Fibroblast of skin of scalp (primary cell): ENCODE measurements at regions not wholly inside any gene's neighbourhood (a gene's known extent, or its start where the extent isn't known, plus 50 kb on each side); places are given as distances from the start of the nearest gene placed in this dataset.
"Not testable (repeated sequence)": the region's sequence is repeated elsewhere in the genome, so short reads cannot be mapped to it uniquely, and the experiment has no call there.

Experiments used
- DNase-seq: peaks from one replicate; pipeline ENCODE4 v3.0.0-alpha.2; 2013

- no peak for DNase-seq
Observed at GRCh38 chr10:84634636-84635035, 306.2 kb downstream of the CCSER2 start.

GRCh38 chr10:84650628-84651027, 322.2 kb downstream of the CCSER2 start:
- DNase-seq = not testable (repeated sequence)

DNA sequence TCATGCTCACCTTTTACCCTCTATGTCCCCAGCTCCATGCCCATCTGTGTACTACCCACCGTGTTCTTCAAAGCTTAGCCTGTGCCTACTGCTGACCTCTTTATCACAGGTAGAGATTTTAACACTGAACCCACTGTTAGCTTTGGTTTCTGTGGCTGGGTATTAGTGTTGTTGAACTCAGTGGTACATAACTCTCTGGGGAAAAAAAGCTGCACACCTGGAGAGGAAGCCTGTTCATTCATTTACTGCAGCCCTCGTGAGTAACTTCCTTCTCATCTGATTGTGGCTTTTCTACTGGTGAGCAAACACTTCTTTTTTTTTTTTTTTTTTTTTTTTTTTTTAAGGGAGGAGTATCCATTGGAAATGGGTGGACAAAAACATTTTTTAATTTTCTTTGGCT, 326.3 kb downstream of the CCSER2 start:
- DNase-seq = no peak

- no peak for DNase-seq
Observed at GRCh38 chr10:84659027-84659426, 330.6 kb downstream of the CCSER2 start.

DNA sequence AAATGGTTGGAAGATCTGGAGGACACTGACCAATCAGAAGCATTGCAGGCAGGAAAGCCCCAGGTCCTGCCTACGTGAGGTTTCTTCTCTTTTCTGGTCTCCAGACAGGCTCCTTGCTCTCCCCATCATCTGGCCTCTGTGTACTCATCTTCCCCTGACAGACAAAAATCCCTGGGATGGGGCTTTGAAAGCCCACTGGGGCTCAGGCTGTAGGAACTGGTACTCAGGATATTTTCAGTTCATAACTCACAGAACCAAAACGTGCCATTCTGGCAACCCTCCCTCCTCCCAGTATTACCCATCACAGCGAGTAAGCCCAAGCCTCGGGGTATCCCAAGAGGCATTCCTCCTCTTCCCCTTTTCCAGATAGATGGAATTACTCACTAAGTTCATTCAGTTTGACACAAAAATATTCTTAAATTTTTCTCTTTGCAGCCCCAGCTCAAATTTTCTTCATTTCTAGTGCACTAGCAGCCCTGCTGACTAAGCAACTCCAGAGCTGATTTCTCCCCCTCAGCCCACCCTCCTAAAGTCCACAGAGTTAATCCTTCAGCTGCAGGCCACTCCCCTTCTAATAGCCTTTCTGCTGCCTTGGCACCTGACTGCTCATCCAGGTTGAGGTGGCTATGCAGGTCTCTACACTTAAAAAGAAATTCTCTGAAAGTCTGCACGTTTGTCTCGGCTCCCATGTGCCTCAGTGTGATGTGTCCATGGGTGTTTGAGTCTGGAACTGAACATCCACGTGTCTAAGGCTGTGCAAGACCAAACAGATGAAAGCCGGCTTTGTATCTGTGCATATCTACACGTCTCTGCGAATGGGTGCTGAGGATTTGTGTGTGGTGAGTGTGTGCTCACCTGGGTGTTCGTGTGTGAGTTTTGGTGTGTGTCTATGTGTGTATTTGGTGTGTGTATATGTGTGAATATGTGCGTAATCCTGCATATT, 331.4 kb downstream of the CCSER2 start:
- DNase-seq = no peak

GRCh38 chr10:84660450-84661159, 332.2 kb downstream of the CCSER2 start:
- no peak for DNase-seq

DNA sequence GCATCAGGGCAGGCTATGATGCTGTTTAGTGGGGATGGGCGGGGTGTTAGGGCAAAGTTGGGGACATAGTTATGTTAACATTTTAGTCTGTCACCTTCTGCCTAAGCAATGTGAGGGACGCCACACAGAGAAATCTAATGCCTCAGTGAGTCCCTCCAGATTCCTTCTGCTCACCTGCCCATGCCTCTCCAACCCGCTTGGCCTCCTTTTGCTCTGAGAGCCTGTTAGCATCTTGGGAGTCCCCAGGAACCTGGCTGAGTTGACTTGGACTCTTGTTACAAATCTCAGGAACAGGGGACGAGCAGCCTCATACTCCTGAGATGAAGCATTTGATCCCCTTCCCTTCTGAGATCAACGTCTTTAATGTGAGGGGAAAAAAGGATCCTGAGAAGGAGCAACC, 336.8 kb downstream of the CCSER2 start:
- no peak for DNase-seq

GRCh38 chr10:84665883-84666463, 337.6 kb downstream of the CCSER2 start:
- DNase-seq = no peak

DNA sequence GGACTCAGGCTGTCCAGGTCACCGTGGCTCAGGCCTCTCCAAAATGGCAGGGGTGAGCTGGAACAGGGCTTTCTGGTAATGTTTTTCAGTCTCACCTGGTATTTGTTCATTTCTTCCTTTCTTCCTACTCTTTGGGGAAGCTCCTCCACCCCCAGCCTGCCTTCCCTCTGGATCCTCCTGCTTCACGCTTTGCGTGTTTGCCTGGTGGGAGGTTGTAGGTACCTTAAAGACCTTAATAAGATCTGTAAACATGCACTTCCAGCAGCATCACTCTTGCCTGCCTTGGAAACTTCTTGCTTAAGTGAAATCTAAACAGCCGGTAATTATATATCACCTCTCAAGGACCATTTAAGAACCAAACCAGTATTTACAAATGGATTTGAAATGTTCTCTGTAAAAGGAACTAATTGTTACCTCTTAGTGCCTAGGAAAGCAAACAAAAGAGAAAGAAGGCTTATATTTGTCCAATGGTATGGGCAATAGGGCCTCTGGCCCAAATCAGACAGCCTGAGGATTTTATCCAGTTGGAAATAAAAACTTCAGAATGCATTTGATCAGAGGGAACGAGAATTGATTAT, 339.9 kb downstream of the CCSER2 start:
- DNase-seq = no peak

- no peak for DNase-seq
Observed at GRCh38 chr10:84675060-84675459, 346.7 kb downstream of the CCSER2 start.

DNA sequence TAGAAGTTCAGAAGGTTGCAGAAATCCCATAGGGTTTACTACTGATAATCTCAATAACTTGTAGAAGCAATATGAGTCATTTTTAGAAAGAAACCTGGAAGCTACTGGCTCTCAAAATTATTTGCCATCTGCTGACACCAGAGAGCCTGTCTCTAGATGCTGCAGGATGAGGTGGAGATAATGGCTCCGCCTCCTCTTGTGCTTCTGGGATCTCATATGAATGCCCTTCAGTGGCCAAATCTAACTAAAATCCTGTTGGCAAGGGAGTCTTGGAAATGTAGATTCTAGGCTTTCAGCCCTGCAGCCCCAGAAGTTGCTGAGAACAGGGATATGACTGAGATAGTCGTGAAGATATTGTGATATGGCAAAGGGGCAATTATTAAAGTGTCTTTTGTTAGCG, 348.1 kb downstream of the CCSER2 start:
- DNase-seq = no peak

GRCh38 chr10:84681781-84682180, 353.4 kb downstream of the CCSER2 start:
- no peak for DNase-seq

- DNase-seq = no peak
Observed at GRCh38 chr10:84683550-84683949, 355.2 kb downstream of the CCSER2 start.

DNA sequence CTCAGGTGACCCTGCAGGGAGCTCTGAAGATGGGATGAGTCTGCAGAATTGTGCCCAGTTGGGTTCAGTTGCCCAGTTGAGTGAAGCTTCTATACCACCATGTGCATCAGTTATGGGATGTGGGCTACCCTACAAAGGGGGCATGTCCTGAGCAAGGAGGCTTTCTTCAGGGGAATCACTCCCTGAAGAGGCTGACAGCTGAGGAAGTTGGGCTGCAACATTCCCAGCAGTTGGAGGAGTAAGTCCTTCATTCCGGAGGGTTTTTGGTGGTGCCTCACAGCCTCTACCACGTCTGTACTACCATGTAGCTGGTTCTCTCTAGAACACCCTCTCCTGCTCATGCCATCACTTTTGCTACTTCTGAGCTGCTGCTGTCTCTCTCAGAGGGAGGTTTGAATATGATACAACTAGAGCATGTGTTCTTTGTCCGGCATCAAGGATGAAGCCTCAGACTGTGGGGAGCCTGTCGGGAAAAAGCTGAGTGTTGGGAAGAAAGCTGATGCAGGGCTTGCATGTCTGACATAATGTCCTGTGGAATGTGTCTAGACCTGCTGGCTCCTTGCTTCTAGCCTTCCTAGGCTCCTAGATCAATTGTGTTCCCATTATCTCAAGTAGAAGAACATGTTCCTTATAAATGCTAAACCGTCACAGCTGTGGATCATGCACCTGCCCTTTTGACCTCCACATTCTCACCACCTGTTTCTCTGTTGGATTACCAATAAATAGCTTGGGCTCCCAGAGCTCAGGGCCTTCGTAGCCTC, 355.8 kb downstream of the CCSER2 start:
- no peak for DNase-seq

DNA sequence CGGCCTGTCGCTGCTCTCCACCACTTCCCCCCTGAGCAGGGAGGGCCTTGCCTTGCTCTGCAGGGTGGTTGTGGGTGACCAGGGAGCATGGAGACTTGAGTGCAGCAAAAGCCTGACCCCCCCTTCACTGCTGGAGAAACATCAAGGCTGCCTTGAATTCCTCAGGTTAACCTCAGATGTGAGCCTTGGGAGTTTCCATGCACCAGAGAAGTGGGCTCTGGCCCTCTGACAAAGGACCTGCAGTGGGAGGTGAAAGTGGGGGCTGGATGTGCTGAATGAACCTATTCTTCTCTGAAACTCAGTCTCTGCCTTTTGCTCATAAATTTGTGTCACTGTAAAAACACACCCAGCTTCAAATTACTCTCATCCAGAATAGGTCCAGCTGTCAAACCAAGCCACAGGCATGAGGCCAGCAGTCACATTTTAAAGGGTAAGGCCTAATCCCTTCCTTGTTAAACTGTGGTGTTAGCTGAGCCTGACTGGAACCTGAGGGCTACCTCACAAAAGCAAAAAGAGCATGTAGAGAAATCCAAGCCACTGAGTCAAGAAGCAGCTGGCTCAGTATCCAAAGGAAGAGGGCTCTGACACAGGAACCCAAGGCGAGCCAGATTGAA, 356.8 kb downstream of the CCSER2 start:
- DNase-seq = no peak

- no peak for DNase-seq
Observed at GRCh38 chr10:84693006-84693405, 364.6 kb downstream of the CCSER2 start.

DNA sequence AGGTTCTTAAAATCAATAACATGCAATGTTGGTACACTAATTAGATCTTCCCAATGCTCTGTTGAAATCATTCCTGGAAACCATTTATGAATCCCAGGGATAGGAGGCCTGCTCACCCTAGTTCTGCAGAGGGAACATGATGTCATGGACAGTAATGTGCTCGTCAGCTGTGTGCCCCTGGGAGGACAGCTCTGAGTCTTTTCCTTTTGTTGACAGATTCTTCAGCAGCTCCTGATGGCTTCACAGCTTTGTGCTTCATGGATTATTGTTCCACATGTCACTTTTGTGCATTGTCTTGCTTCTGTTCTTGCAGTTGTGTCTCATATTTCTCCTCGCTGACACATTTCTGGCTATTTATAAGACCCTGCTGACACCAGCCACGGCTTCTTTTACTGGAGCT, 367.5 kb downstream of the CCSER2 start:
- no peak for DNase-seq

- no peak for DNase-seq
Observed at GRCh38 chr10:84696610-84697009, 368.2 kb downstream of the CCSER2 start.

DNA sequence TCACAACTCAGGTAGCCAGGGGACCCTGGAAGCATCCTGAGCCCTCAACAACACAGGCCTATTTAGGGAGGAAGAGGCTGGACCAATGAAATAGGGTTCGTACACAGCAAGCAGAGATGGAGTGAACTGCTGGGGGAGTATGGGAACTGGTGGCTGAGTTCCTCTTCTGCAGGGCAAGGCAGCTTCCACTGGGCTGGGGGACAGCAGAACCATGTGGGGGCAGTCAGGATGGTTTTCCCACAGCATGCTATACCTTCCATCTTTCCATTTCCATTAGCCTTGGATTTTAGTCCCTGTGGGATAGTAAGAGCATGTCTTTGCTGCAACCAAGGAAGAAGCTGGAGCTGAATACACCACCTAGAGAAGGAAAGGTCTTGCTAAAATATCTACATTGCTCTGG, 370.6 kb downstream of the CCSER2 start:
- no peak for DNase-seq

DNA sequence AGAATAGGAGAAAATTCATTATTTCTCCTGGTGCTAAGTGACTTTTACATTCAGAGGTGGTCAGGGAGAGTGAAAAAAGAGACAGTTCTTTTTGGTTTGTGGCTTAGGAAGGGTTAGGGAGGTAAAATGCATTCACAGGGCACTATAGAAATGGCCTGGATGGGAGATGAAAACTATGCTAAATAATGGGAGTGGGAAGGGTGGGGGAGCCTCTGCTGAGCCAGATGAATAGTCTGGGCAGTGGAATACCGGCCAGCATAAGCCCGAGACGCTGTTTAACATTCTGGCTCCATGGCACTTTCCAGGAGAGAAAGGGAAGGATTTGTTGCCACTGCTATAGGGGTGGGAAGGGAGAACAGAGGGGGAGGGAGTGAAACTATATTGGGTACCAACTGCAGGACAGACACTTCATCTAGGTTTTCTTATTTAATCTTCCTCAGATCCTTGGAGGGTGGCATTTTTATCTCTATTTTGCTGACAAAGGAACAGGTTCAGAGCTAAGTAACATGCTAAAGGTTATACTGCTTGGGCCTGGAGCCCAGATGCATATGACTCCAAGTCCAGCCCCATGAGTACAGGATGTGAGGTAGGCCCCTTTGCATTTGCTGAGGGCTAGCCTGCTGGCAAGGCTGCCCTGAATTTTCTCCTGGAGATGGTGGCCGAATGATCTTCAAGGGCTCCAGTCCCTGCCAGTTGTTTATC, 372.4 kb downstream of the CCSER2 start:
- DNase-seq = no peak

GRCh38 chr10:84701370-84701720, 373.0 kb downstream of the CCSER2 start:
- no peak for DNase-seq
